ENCODE measurements at regions not wholly inside any gene's neighbourhood (a gene's known extent, or its start where the extent isn't known, plus 50 kb on each side); places are given as distances from the start of the nearest gene placed in this dataset.

- H3K4me1 ChIP-seq (ENCODE audit: insufficient read depth, low read length): no peaks in the 10 kb centered on the region; the same call in 1 of the 2 replicates
- H2BK5ac ChIP-seq (ENCODE audit: insufficient read length, low read length): no peak overlapping the region
- no peak overlapping the region for H3K9ac ChIP-seq (ENCODE audit: extremely low read depth, insufficient read length, low read length)
- H3K4ac ChIP-seq (ENCODE audit: low read depth, low read length): no peak overlapping the region
- H3K4me2 ChIP-seq (ENCODE audit: insufficient read depth, insufficient read length, low read length): no peak overlapping the region
- no peaks in the 10 kb centered on the region for H3K79me1 ChIP-seq (ENCODE audit: insufficient read depth, low read depth, low read length, poor library complexity, severe bottlenecking)
- Mint-ChIP-seq H3K36me3 (ENCODE audit: insufficient read depth in 1 of 3, low read depth in 3 of 3) (no peaks in the 10 kb centered on the region), H3K27ac (no peak overlapping the region), H3K27me3 (ENCODE audit: low read depth) (no peaks in the 10 kb centered on the region), H3K4me1 (peaks cover 3% of the 10 kb centered on the region in 2 experiments), H3K4me3 (no peak overlapping the region), H3K9me3 (no peaks in the 10 kb centered on the region)
- no peak overlapping the region for H3K27ac ChIP-seq (ENCODE audit: insufficient read length, low read depth, low read length)
- H3K56ac ChIP-seq (ENCODE audit: insufficient read length, low read depth, low read length): no peak overlapping the region
- H4K91ac ChIP-seq (ENCODE audit: insufficient read length, low read depth, low read length): no peak overlapping the region
- no peak overlapping the region for H4K5ac ChIP-seq (ENCODE audit: insufficient read length, low read depth, low read length)
- no CpG with 5 or more reads among the region's 1 CpG for WGBS (ENCODE audit: extremely low coverage, insufficient read length, low lambda C conversion rate)
- no peak overlapping the region for H3K23ac ChIP-seq (ENCODE audit: insufficient read length, low read depth, low read length)
- H3K9me3 ChIP-seq (ENCODE audit: control insufficient read depth, low read depth, low read length): no peaks in the 10 kb centered on the region
- no peaks in the 10 kb centered on the region for H4K20me1 ChIP-seq (ENCODE audit: control insufficient read depth, insufficient read depth, insufficient read length)
- H4K8ac ChIP-seq (replicated peaks; ENCODE audit: insufficient read length, low read depth, low read length): no peak overlapping the region
- H2AFZ ChIP-seq (ENCODE audit: low read length): no peak overlapping the region
- no peak overlapping the region for H2BK15ac ChIP-seq (ENCODE audit: low read depth, low read length)
- H2BK120ac ChIP-seq (ENCODE audit: low read depth, low read length, poor library complexity, severe bottlenecking): no peak overlapping the region
- H2AK5ac ChIP-seq (ENCODE audit: insufficient read length, low read length): no peak overlapping the region
- H3K23me2 ChIP-seq (ENCODE audit: insufficient read length, low read depth, low read length, poor library complexity, severe bottlenecking): no peaks in the 10 kb centered on the region
- no peak overlapping the region for H2BK20ac ChIP-seq (ENCODE audit: low read depth, low read length, poor library complexity, severe bottlenecking)
- H3K79me2 ChIP-seq (ENCODE audit: insufficient read depth, low read length): no peaks in the 10 kb centered on the region
- no peak overlapping the region for H3K14ac ChIP-seq (ENCODE audit: insufficient read depth, low read length)
- H3K27me3 ChIP-seq (ENCODE audit: insufficient read depth, low read length): no peaks in the 10 kb centered on the region
- DNase-seq: no peak
- TF ChIP-seq CTCF (conservative IDR thresholded peaks at IDR 0.05): no peak
- no peak overlapping the region for H2BK12ac ChIP-seq (ENCODE audit: insufficient read length, low read depth, low read length)
- H3K18ac ChIP-seq (ENCODE audit: insufficient read length, low read depth, low read length): no peak overlapping the region
- H3T11ph ChIP-seq (ENCODE audit: low read length): no peak overlapping the region
Observed at GRCh38 chr12:25788707-25789442, 169.6 kb upstream of the RASSF8 start.
